CD14-positive monocyte (primary cell): ENCODE measurements at regions not wholly inside any gene's neighbourhood (a gene's known extent, or its start where the extent isn't known, plus 50 kb on each side); places are given as distances from the start of the nearest gene placed in this dataset.

Source experiments
- DNase-seq, 3 donors: peaks; one replicate each; pipeline ENCODE4 v3.0.0-alpha.2; 2011 to 2022
- H2AFZ ChIP-seq: 2 replicates; pipeline ENCODE4 v1.6.0; 2012; ENCODE audit warnings: mild to moderate bottlenecking, low read depth, low read length, inconsistent platforms; ENCODE audit not compliant: insufficient read depth, poor library complexity, severe bottlenecking
- H3K27ac ChIP-seq, 2 donors: 1 replicate in 1 of 2; 2 replicates in 1 of 2; pipeline ENCODE4 v1.5.1; 2012 to 2013; ENCODE audit warnings: low read length in 2 of 2, control low read depth in 1 of 2, inconsistent platforms in 1 of 2, low read depth in 1 of 2, mild to moderate bottlenecking in 1 of 2
- H3K27me3 ChIP-seq, 2 donors: one replicate each; pipeline versions ENCODE4 v1.6.0 to v1.6.1; 2011 to 2013; ENCODE audit warnings: low read length in 2 of 2; ENCODE audit not compliant: control insufficient read depth in 2 of 2, insufficient read depth in 2 of 2
- H3K36me3 ChIP-seq, 2 donors: replicated peaks in 1 of 2; 1 replicate in 1 of 2; 2 replicates in 1 of 2; pipeline versions ENCODE4 v1.5.1 to v1.6.1; 2012 to 2013; ENCODE audit warnings: low read length in 2 of 2, control low read depth in 1 of 2, inconsistent platforms in 1 of 2, mild to moderate bottlenecking in 1 of 2; ENCODE audit not compliant: insufficient read depth in 2 of 2, control insufficient read depth in 1 of 2
- H3K4me1 ChIP-seq, 2 donors: 1 replicate in 1 of 2; 2 replicates in 1 of 2; pipeline versions ENCODE4 v1.5.1 to v1.6.1; 2012 to 2013; ENCODE audit warnings: low read length in 2 of 2, control low read depth in 1 of 2, inconsistent platforms in 1 of 2, mild to moderate bottlenecking in 1 of 2, moderate library complexity in 1 of 2; ENCODE audit not compliant: insufficient read depth in 2 of 2, control insufficient read depth in 1 of 2
- H3K4me2 ChIP-seq: replicated peaks from 2 replicates; pipeline ENCODE3; 2012; ENCODE audit warnings: low read length, moderate library complexity, mild to moderate bottlenecking; ENCODE audit not compliant: poor library complexity, severe bottlenecking; ENCODE audit errors: extremely low read depth
- H3K4me3 ChIP-seq, 3 experiments: fragments of 200-600 bp in 1 of 3; sonication (generic) in 1 of 3; replicated peaks in 1 of 3; 1 replicate in 2 of 3; 2 replicates in 1 of 3; pipeline ENCODE4 v1.5.1; 2011 to 2013; ENCODE audit warnings: low read length in 3 of 3, mild to moderate bottlenecking in 3 of 3, control low read depth in 2 of 3, low read depth in 2 of 3, inconsistent platforms in 1 of 3, moderate library complexity in 1 of 3
- H3K79me2 ChIP-seq: 2 replicates; pipeline ENCODE4 v1.6.0; 2012; ENCODE audit warnings: mild to moderate bottlenecking, control low read depth, inconsistent platforms, low read length, moderate library complexity; ENCODE audit not compliant: insufficient read depth
- H3K9ac ChIP-seq: 2 replicates; pipeline ENCODE4 v1.6.0; 2017; ENCODE audit warnings: low read length, mild to moderate bottlenecking; ENCODE audit not compliant: insufficient read depth, poor library complexity, severe bottlenecking
- H3K9me3 ChIP-seq, 2 donors: replicated peaks in 1 of 2; 1 replicate in 1 of 2; 2 replicates in 1 of 2; pipeline versions ENCODE4 v1.5.1 to v1.6.1; 2012 to 2013; ENCODE audit warnings: low read length in 2 of 2, control low read depth in 1 of 2; ENCODE audit not compliant: control insufficient read depth in 1 of 2, insufficient read depth in 1 of 2
- H4K20me1 ChIP-seq: 2 replicates; pipeline ENCODE4 v1.6.0; 2012; ENCODE audit warnings: mild to moderate bottlenecking, low read length, control low read depth, moderate library complexity; ENCODE audit not compliant: insufficient read depth
- H3K27ac Mint-ChIP-seq, 7 donors: one replicate each; pipeline ENCODE4 v1.8.0; 2020; ENCODE audit warnings: mild to moderate bottlenecking in 7 of 7, mixed read lengths in 7 of 7, moderate library complexity in 6 of 7, inconsistent platforms in 2 of 7
- H3K27me3 Mint-ChIP-seq, 3 donors: one replicate each; pipeline ENCODE4 v1.8.0; 2021 to 2022; ENCODE audit warnings: low read depth in 3 of 3, mild to moderate bottlenecking in 3 of 3, mixed read lengths in 3 of 3, moderate library complexity in 3 of 3, inconsistent platforms in 1 of 3
- H3K36me3 Mint-ChIP-seq, 2 donors: one replicate each; pipeline ENCODE4 v1.8.0; 2020; ENCODE audit warnings: mixed read lengths in 2 of 2, inconsistent platforms in 1 of 2, mild to moderate bottlenecking in 1 of 2
- H3K4me1 Mint-ChIP-seq: one replicate; pipeline ENCODE4 v1.8.0; 2020; ENCODE audit warnings: mild to moderate bottlenecking, mixed read lengths
- H3K4me3 Mint-ChIP-seq, 2 donors: one replicate each; pipeline ENCODE4 v1.8.0; 2020; ENCODE audit warnings: mild to moderate bottlenecking in 2 of 2, mixed read lengths in 2 of 2, moderate library complexity in 1 of 2
- H3K9me3 Mint-ChIP-seq, 7 donors: one replicate each; pipeline ENCODE4 v1.8.0; 2020 to 2022; ENCODE audit warnings: mixed read lengths in 7 of 7, mild to moderate bottlenecking in 6 of 7, moderate library complexity in 6 of 7, inconsistent platforms in 2 of 7
- WGBS: methylation state at CpG from one replicate; pipeline ENCODE4 v1.1.5; 2013; ENCODE audit warnings: missing lambda C conversion rate; ENCODE audit not compliant: insufficient coverage; 5-methylcytosine and 5-hydroxymethylcytosine counted together
- intact Hi-C, 2 donors: fragments of 100-400 bp; cut with micrococcal nuclease; formaldehyde crosslinking; loops; one replicate each; pipeline versions ENCODE4 v1.15.0 to v1.15.1; 2023
- TF ChIP-seq, protein P1 (sequence below): fragments of 200-600 bp; IDR thresholded peaks from one replicate; pipeline ENCODE4 v1.8.0; 2022; ENCODE audit warnings: antibody characterized with exemption, mild to moderate bottlenecking

DNA sequence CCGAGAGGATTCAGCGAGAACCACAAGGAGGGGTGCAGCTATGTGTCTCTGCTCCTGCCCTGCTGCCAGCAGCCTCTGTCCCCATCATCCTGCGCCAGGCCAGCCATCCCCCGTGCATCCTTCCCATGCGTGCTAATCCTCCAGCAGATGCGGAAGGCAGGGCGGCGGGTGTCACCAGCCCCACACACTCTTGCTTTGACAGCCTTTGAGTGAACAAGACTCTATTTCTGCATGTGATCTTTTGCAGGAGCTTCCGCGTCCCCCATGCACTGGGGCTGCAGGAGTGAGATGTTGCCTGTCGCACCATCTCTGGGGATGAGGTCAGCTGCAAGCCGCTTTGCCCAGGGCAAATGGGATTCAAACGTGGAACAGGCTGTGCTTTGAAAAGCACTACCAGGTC, 58.0 kb upstream of the OLFM1 start:
- Histone ChIP-seq H3K36me3 (no peaks in the 10 kb centered on the region), H3K9me3 (no peaks in the 10 kb centered on the region), H3K27me3 (peaks cover 0 to 7% of the 10 kb centered on the region in 2 donors), H3K4me3 (no peak overlapping the region), H3K4me2 (no peak overlapping the region), H3K79me2 (no peaks in the 10 kb centered on the region), H2AFZ (no peak overlapping the region), H3K27ac (no peak overlapping the region), H3K4me1 (no peaks in the 10 kb centered on the region), H4K20me1 (no peaks in the 10 kb centered on the region), H3K9ac (no peak overlapping the region)
- intact Hi-C loops: no loop called here
- DNase-seq: no peak
- Mint-ChIP-seq H3K9me3 (peaks cover 0 to 3% (median 2%) of the 10 kb centered on the region in 7 donors), H3K4me3 (no peak overlapping the region), H3K36me3 (no peaks in the 10 kb centered on the region), H3K4me1 (no peaks in the 10 kb centered on the region), H3K27me3 (peaks cover 2 to 33% (median 11%) of the 10 kb centered on the region in 3 donors), H3K27ac (no peak overlapping the region)
- 86% methylated on average over 13 of the region's 13 CpGs for WGBS
- TF ChIP-seq, protein P1, sequence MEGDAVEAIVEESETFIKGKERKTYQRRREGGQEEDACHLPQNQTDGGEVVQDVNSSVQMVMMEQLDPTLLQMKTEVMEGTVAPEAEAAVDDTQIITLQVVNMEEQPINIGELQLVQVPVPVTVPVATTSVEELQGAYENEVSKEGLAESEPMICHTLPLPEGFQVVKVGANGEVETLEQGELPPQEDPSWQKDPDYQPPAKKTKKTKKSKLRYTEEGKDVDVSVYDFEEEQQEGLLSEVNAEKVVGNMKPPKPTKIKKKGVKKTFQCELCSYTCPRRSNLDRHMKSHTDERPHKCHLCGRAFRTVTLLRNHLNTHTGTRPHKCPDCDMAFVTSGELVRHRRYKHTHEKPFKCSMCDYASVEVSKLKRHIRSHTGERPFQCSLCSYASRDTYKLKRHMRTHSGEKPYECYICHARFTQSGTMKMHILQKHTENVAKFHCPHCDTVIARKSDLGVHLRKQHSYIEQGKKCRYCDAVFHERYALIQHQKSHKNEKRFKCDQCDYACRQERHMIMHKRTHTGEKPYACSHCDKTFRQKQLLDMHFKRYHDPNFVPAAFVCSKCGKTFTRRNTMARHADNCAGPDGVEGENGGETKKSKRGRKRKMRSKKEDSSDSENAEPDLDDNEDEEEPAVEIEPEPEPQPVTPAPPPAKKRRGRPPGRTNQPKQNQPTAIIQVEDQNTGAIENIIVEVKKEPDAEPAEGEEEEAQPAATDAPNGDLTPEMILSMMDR: no peak

DNA sequence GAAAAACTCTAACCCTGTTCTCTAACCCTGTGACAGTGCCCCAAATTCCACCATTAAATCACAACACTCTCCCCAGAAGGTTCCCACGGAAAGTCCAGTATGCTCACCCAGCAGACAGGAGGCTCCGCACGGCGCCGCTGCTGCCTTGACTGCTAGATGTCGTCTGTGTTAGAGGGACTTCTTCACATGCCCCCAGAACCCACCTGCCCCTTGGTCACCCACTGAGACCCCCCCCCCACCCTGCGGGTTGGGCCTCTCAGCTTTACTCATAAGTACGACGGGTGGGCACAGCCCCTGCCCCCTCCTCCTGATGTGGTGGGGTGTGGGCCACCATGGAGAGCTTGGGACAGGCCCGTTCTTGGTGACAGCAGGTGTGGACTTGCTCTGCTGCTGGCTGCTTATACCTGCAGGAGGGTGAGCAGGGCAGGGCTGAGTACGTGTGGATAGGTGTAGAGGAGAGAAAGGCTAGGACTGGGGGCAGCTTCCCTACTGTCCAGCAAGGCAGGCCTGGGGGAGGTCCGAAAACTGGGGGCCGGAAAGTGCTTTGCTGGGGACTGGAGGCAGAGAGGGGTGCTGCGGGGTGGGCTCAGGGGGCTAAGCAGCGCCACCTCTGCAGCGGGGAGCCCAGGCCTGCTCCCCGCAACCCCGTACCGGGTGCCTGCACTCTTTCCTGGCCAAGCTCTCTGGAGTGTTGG, 57.5 kb upstream of the OLFM1 start:
- H3K4me3 ChIP-seq: no peak overlapping the region
- Mint-ChIP-seq H3K9me3 (peaks cover 0 to 3% (median under 1%) of the 10 kb centered on the region in 7 donors), H3K4me3 (peak overlapping the region in 1 of 2 donors; percentile 30), H3K4me1 (no peaks in the 10 kb centered on the region), H3K27me3 (peaks cover 2 to 32% (median 11%) of the 10 kb centered on the region in 3 donors), H3K36me3 (no peaks in the 10 kb centered on the region), H3K27ac (no peak overlapping the region)
- H4K20me1 ChIP-seq: no peaks in the 10 kb centered on the region
- H3K4me1 ChIP-seq: no peaks in the 10 kb centered on the region
- H3K79me2 ChIP-seq: no peaks in the 10 kb centered on the region
- TF ChIP-seq, protein P1: no peak
- intact Hi-C loops: no loop called here
- H3K36me3 ChIP-seq: no peaks in the 10 kb centered on the region
- peaks cover 0 to 7% of the 10 kb centered on the region in 2 donors for H3K27me3 ChIP-seq
- no peak overlapping the region for H3K27ac ChIP-seq
- 81% methylated on average over 11 of the region's 19 CpGs for WGBS
- no peak for DNase-seq
- H2AFZ ChIP-seq: no peak overlapping the region
- no peak overlapping the region for H3K9ac ChIP-seq
- H3K4me2 ChIP-seq: no peak overlapping the region
- no peaks in the 10 kb centered on the region for H3K9me3 ChIP-seq
